CD14-positive monocyte (primary cell): ENCODE measurements at regions not wholly inside any gene's neighbourhood (a gene's known extent, or its start where the extent isn't known, plus 50 kb on each side); places are given as distances from the start of the nearest gene placed in this dataset.

Experiments used
- DNase-seq, 3 donors: peaks; one replicate each; pipeline ENCODE4 v3.0.0-alpha.2; 2011 to 2022
- H2AFZ ChIP-seq: 2 replicates; pipeline ENCODE4 v1.6.0; 2012; ENCODE audit warnings: mild to moderate bottlenecking, low read depth, low read length, inconsistent platforms; ENCODE audit not compliant: insufficient read depth, poor library complexity, severe bottlenecking
- H3K27ac ChIP-seq, 2 donors: 1 replicate in 1 of 2; 2 replicates in 1 of 2; pipeline ENCODE4 v1.5.1; 2012 to 2013; ENCODE audit warnings: low read length in 2 of 2, control low read depth in 1 of 2, inconsistent platforms in 1 of 2, low read depth in 1 of 2, mild to moderate bottlenecking in 1 of 2
- H3K27me3 ChIP-seq, 2 donors: one replicate each; pipeline versions ENCODE4 v1.6.0 to v1.6.1; 2011 to 2013; ENCODE audit warnings: low read length in 2 of 2; ENCODE audit not compliant: control insufficient read depth in 2 of 2, insufficient read depth in 2 of 2
- H3K36me3 ChIP-seq, 2 donors: replicated peaks in 1 of 2; 1 replicate in 1 of 2; 2 replicates in 1 of 2; pipeline versions ENCODE4 v1.5.1 to v1.6.1; 2012 to 2013; ENCODE audit warnings: low read length in 2 of 2, control low read depth in 1 of 2, inconsistent platforms in 1 of 2, mild to moderate bottlenecking in 1 of 2; ENCODE audit not compliant: insufficient read depth in 2 of 2, control insufficient read depth in 1 of 2
- H3K4me1 ChIP-seq, 2 donors: 1 replicate in 1 of 2; 2 replicates in 1 of 2; pipeline versions ENCODE4 v1.5.1 to v1.6.1; 2012 to 2013; ENCODE audit warnings: low read length in 2 of 2, control low read depth in 1 of 2, inconsistent platforms in 1 of 2, mild to moderate bottlenecking in 1 of 2, moderate library complexity in 1 of 2; ENCODE audit not compliant: insufficient read depth in 2 of 2, control insufficient read depth in 1 of 2
- H3K4me2 ChIP-seq: replicated peaks from 2 replicates; pipeline ENCODE3; 2012; ENCODE audit warnings: low read length, moderate library complexity, mild to moderate bottlenecking; ENCODE audit not compliant: poor library complexity, severe bottlenecking; ENCODE audit errors: extremely low read depth
- H3K4me3 ChIP-seq, 3 experiments: fragments of 200-600 bp in 1 of 3; sonication (generic) in 1 of 3; replicated peaks in 1 of 3; 1 replicate in 2 of 3; 2 replicates in 1 of 3; pipeline ENCODE4 v1.5.1; 2011 to 2013; ENCODE audit warnings: low read length in 3 of 3, mild to moderate bottlenecking in 3 of 3, control low read depth in 2 of 3, low read depth in 2 of 3, inconsistent platforms in 1 of 3, moderate library complexity in 1 of 3
- H3K79me2 ChIP-seq: 2 replicates; pipeline ENCODE4 v1.6.0; 2012; ENCODE audit warnings: mild to moderate bottlenecking, control low read depth, inconsistent platforms, low read length, moderate library complexity; ENCODE audit not compliant: insufficient read depth
- H3K9ac ChIP-seq: 2 replicates; pipeline ENCODE4 v1.6.0; 2017; ENCODE audit warnings: low read length, mild to moderate bottlenecking; ENCODE audit not compliant: insufficient read depth, poor library complexity, severe bottlenecking
- H3K9me3 ChIP-seq, 2 donors: replicated peaks in 1 of 2; 1 replicate in 1 of 2; 2 replicates in 1 of 2; pipeline versions ENCODE4 v1.5.1 to v1.6.1; 2012 to 2013; ENCODE audit warnings: low read length in 2 of 2, control low read depth in 1 of 2; ENCODE audit not compliant: control insufficient read depth in 1 of 2, insufficient read depth in 1 of 2
- H4K20me1 ChIP-seq: 2 replicates; pipeline ENCODE4 v1.6.0; 2012; ENCODE audit warnings: mild to moderate bottlenecking, low read length, control low read depth, moderate library complexity; ENCODE audit not compliant: insufficient read depth
- H3K27ac Mint-ChIP-seq, 7 donors: one replicate each; pipeline ENCODE4 v1.8.0; 2020; ENCODE audit warnings: mild to moderate bottlenecking in 7 of 7, mixed read lengths in 7 of 7, moderate library complexity in 6 of 7, inconsistent platforms in 2 of 7
- H3K27me3 Mint-ChIP-seq, 3 donors: one replicate each; pipeline ENCODE4 v1.8.0; 2021 to 2022; ENCODE audit warnings: low read depth in 3 of 3, mild to moderate bottlenecking in 3 of 3, mixed read lengths in 3 of 3, moderate library complexity in 3 of 3, inconsistent platforms in 1 of 3
- H3K36me3 Mint-ChIP-seq, 2 donors: one replicate each; pipeline ENCODE4 v1.8.0; 2020; ENCODE audit warnings: mixed read lengths in 2 of 2, inconsistent platforms in 1 of 2, mild to moderate bottlenecking in 1 of 2
- H3K4me1 Mint-ChIP-seq: one replicate; pipeline ENCODE4 v1.8.0; 2020; ENCODE audit warnings: mild to moderate bottlenecking, mixed read lengths
- H3K4me3 Mint-ChIP-seq, 2 donors: one replicate each; pipeline ENCODE4 v1.8.0; 2020; ENCODE audit warnings: mild to moderate bottlenecking in 2 of 2, mixed read lengths in 2 of 2, moderate library complexity in 1 of 2
- H3K9me3 Mint-ChIP-seq, 7 donors: one replicate each; pipeline ENCODE4 v1.8.0; 2020 to 2022; ENCODE audit warnings: mixed read lengths in 7 of 7, mild to moderate bottlenecking in 6 of 7, moderate library complexity in 6 of 7, inconsistent platforms in 2 of 7
- CTCF ChIP-seq: fragments of 200-600 bp; IDR thresholded peaks from one replicate; pipeline ENCODE4 v1.8.0; 2022; ENCODE audit warnings: antibody characterized with exemption, mild to moderate bottlenecking
- WGBS: methylation state at CpG from one replicate; pipeline ENCODE4 v1.1.5; 2013; ENCODE audit warnings: missing lambda C conversion rate; ENCODE audit not compliant: insufficient coverage; 5-methylcytosine and 5-hydroxymethylcytosine counted together
- intact Hi-C, 2 donors: fragments of 100-400 bp; cut with micrococcal nuclease; formaldehyde crosslinking; loops; one replicate each; pipeline versions ENCODE4 v1.15.0 to v1.15.1; 2023

GRCh38 chr4:144808034-144808433 lies 162.1 kb downstream of the HHIP start:
- H3K79me2 ChIP-seq = no peaks in the 10 kb centered on the region
- intact Hi-C loops = no loop called here
- H3K36me3 ChIP-seq = no peaks in the 10 kb centered on the region
- H3K9me3 ChIP-seq = peaks cover 19 to 34% of the 10 kb centered on the region in 2 donors
- Mint-ChIP-seq H3K4me3 (no peak overlapping the region), H3K27me3 (peaks cover 0 to 2% (median 0%) of the 10 kb centered on the region in 3 donors), H3K27ac (no peak overlapping the region), H3K9me3 (peaks cover 15 to 39% (median 19%) of the 10 kb centered on the region in 7 donors), H3K36me3 (no peaks in the 10 kb centered on the region), H3K4me1 (no peaks in the 10 kb centered on the region)
- no CpG with 5 or more reads among the region's 3 CpGs for WGBS
- H3K4me3 ChIP-seq = no peak overlapping the region
- no peaks in the 10 kb centered on the region for H3K27me3 ChIP-seq
- no peak overlapping the region for H2AFZ ChIP-seq
- no peak overlapping the region for H3K4me2 ChIP-seq
- H3K27ac ChIP-seq = no peak overlapping the region
- no peaks in the 10 kb centered on the region for H4K20me1 ChIP-seq
- no peak overlapping the region for H3K9ac ChIP-seq
- no peaks in the 10 kb centered on the region for H3K4me1 ChIP-seq
- no peak for TF ChIP-seq CTCF
- no peak for DNase-seq

- Histone ChIP-seq H3K27me3 (no peaks in the 10 kb centered on the region), H3K79me2 (no peaks in the 10 kb centered on the region), H3K4me1 (no peaks in the 10 kb centered on the region), H3K27ac (no peak overlapping the region), H2AFZ (no peak overlapping the region), H3K4me2 (no peak overlapping the region), H3K9ac (no peak overlapping the region), H3K4me3 (no peak overlapping the region), H3K36me3 (no peaks in the 10 kb centered on the region), H3K9me3 (peaks cover 19 to 34% of the 10 kb centered on the region in 2 donors), H4K20me1 (no peaks in the 10 kb centered on the region)
- WGBS = 100% methylated on average over 1 of the region's 1 CpG
- Mint-ChIP-seq H3K4me1 (no peaks in the 10 kb centered on the region), H3K27ac (no peak overlapping the region), H3K9me3 (peaks cover 15 to 39% (median 19%) of the 10 kb centered on the region in 7 donors), H3K36me3 (no peaks in the 10 kb centered on the region), H3K27me3 (peaks cover 0 to 2% (median 0%) of the 10 kb centered on the region in 3 donors), H3K4me3 (no peak overlapping the region)
- no peak for TF ChIP-seq CTCF
- no peak for DNase-seq
- intact Hi-C loops = no loop called here
Measured at GRCh38 chr4:144809056-144809640, 163.2 kb downstream of the HHIP start.
